ENCODE measurements at regions not wholly inside any gene's neighbourhood (a gene's known extent, or its start where the extent isn't known, plus 50 kb on each side); places are given as distances from the start of the nearest gene placed in this dataset.
"Not testable (repeated sequence)": the region's sequence is repeated elsewhere in the genome, so short reads cannot be mapped to it uniquely, and the experiment has no call there.

GRCh38 chr4:86527713-86528112, 66.4 kb upstream of the PTPN13 start:
- POLR2A ChIA-PET; H3K4me3 Mint-ChIP-seq; CTCF ChIA-PET; H3K27me3 ChIP-seq (replicated peaks in 1 of 2; ENCODE audit: control insufficient read depth in 2 of 2, extremely low read depth in 1 of 2, insufficient read depth in 2 of 2, low read length in 1 of 2); H3K4me1 ChIP-seq (ENCODE audit: control insufficient read depth in 1 of 2, extremely low read depth in 1 of 2, insufficient read depth in 2 of 2, low read length in 2 of 2); H3K27ac Mint-ChIP-seq; H3K9me3 Mint-ChIP-seq; H3K27ac ChIP-seq (ENCODE audit: low read length); H3K36me3 ChIP-seq (ENCODE audit: control insufficient read depth in 2 of 2, extremely low read depth in 1 of 2, insufficient read depth in 1 of 2, low read length in 1 of 2); H3K9me3 ChIP-seq; H3K4me1 Mint-ChIP-seq; H3K4me3 ChIP-seq (ENCODE audit: control insufficient read depth in 1 of 2, extremely low read depth in 1 of 2, low read length in 1 of 2); H3K36me3 Mint-ChIP-seq; DNase-seq; ATAC-seq (replicated peaks in 1 of 4): not testable (repeated sequence)
- WGBS (ENCODE audit: insufficient coverage): no CpG with 5 or more reads among the region's 4 CpGs
- H3K27me3 Mint-ChIP-seq: peaks cover 0 to 17% of the 10 kb centered on the region in 2 donors

GRCh38 chr4:86529436-86529835, 64.7 kb upstream of the PTPN13 start:
- ChIA-PET CTCF (no interaction called here), POLR2A (no interaction called here)
- peaks cover 0 to 2% (median 0%) of the 10 kb centered on the region in 3 donors for H3K9me3 Mint-ChIP-seq
- no peaks in the 10 kb centered on the region for H3K36me3 Mint-ChIP-seq
- Histone ChIP-seq H3K27me3 (replicated peaks in 1 of 2; ENCODE audit: control insufficient read depth in 2 of 2, extremely low read depth in 1 of 2, insufficient read depth in 2 of 2, low read length in 1 of 2) (no peaks in the 10 kb centered on the region), H3K27ac (ENCODE audit: low read length) (no peak overlapping the region), H3K9me3 (no peaks in the 10 kb centered on the region), H3K36me3 (ENCODE audit: control insufficient read depth in 2 of 2, extremely low read depth in 1 of 2, insufficient read depth in 1 of 2, low read length in 1 of 2) (no peaks in the 10 kb centered on the region), H3K4me3 (ENCODE audit: control insufficient read depth in 1 of 2, extremely low read depth in 1 of 2, low read length in 1 of 2) (no peak overlapping the region), H3K4me1 (ENCODE audit: control insufficient read depth in 1 of 2, extremely low read depth in 1 of 2, insufficient read depth in 2 of 2, low read length in 2 of 2) (no peaks in the 10 kb centered on the region)
- DNase-seq (no peak), ATAC-seq (replicated peaks in 1 of 4) (no peak)
- peaks cover 0 to 12% of the 10 kb centered on the region in 2 donors for H3K27me3 Mint-ChIP-seq
- no peak overlapping the region for H3K27ac Mint-ChIP-seq
- H3K4me1 Mint-ChIP-seq: no peaks in the 10 kb centered on the region
- no peak overlapping the region for H3K4me3 Mint-ChIP-seq
- WGBS (ENCODE audit: insufficient coverage): no CpG with 5 or more reads among the region's 2 CpGs

DNA sequence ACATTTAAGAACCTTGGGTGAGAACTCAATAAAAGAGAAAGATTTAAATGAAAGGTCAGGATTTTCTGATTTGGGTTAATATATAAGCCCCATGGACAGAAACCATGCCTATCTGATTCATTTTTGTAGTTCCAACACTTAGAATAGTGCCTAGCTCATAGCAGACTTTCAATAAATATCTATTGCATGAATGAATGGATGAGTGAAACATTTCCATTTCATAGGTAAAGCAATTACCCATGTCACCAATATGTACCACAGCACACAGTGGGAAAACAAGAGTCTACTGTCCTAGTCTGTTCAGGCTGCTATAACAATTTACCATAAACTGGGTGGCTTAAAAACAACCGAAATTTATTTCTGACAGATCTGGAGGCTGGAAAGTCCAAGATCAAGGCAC, 63.9 kb upstream of the PTPN13 start:
- Histone ChIP-seq H3K36me3 (ENCODE audit: control insufficient read depth in 2 of 2, extremely low read depth in 1 of 2, insufficient read depth in 1 of 2, low read length in 1 of 2) (no peaks in the 10 kb centered on the region), H3K27ac (ENCODE audit: low read length) (no peak overlapping the region), H3K27me3 (replicated peaks in 1 of 2; ENCODE audit: control insufficient read depth in 2 of 2, extremely low read depth in 1 of 2, insufficient read depth in 2 of 2, low read length in 1 of 2) (no peaks in the 10 kb centered on the region), H3K9me3 (no peaks in the 10 kb centered on the region), H3K4me1 (ENCODE audit: control insufficient read depth in 1 of 2, extremely low read depth in 1 of 2, insufficient read depth in 2 of 2, low read length in 2 of 2) (no peaks in the 10 kb centered on the region), H3K4me3 (ENCODE audit: control insufficient read depth in 1 of 2, extremely low read depth in 1 of 2, low read length in 1 of 2) (no peak overlapping the region)
- WGBS (ENCODE audit: insufficient coverage): no CpG with 5 or more reads among the region's 1 CpG
- Mint-ChIP-seq H3K4me3 (no peak overlapping the region), H3K27ac (no peak overlapping the region), H3K9me3 (no peaks in the 10 kb centered on the region), H3K4me1 (no peaks in the 10 kb centered on the region), H3K27me3 (peaks cover 0 to 12% of the 10 kb centered on the region in 2 donors), H3K36me3 (no peaks in the 10 kb centered on the region)
- ChIA-PET CTCF (interaction anchor here (0.7 to 1.0 kb wide), 2 partner anchors 10 to 31 kb away, joined by 3 to 5 read pairs; no protein-coding TSS in a partner anchor), POLR2A (no interaction called here)
- DNase-seq (no peak), ATAC-seq (replicated peaks in 1 of 4) (no peak)

GRCh38 chr4:86531440-86531839, 62.7 kb upstream of the PTPN13 start:
- Mint-ChIP-seq H3K9me3 (no peaks in the 10 kb centered on the region), H3K27ac (no peak overlapping the region), H3K4me1 (no peaks in the 10 kb centered on the region), H3K4me3 (no peak overlapping the region), H3K27me3 (peaks cover 0 to 5% of the 10 kb centered on the region in 2 donors), H3K36me3 (no peaks in the 10 kb centered on the region)
- CTCF ChIA-PET: interaction anchor here in 1 of 2 donors (1.0 kb wide), 1 partner anchor 32 kb away, joined by 3 read pairs; no protein-coding TSS in a partner anchor
- H3K27ac ChIP-seq (ENCODE audit: low read length): no peak overlapping the region
- H3K36me3 ChIP-seq (ENCODE audit: control insufficient read depth in 2 of 2, extremely low read depth in 1 of 2, insufficient read depth in 1 of 2, low read length in 1 of 2): no peaks in the 10 kb centered on the region
- ATAC-seq (replicated peaks in 1 of 4) (no peak), DNase-seq (no peak)
- no peaks in the 10 kb centered on the region for H3K9me3 ChIP-seq
- POLR2A ChIA-PET: no interaction called here
- no peak overlapping the region for H3K4me3 ChIP-seq (ENCODE audit: control insufficient read depth in 1 of 2, extremely low read depth in 1 of 2, low read length in 1 of 2)
- 88% methylated on average over 1 of the region's 2 CpGs for WGBS (ENCODE audit: insufficient coverage)
- H3K4me1 ChIP-seq (ENCODE audit: control insufficient read depth in 1 of 2, extremely low read depth in 1 of 2, insufficient read depth in 2 of 2, low read length in 2 of 2): no peaks in the 10 kb centered on the region
- no peaks in the 10 kb centered on the region for H3K27me3 ChIP-seq (replicated peaks in 1 of 2; ENCODE audit: control insufficient read depth in 2 of 2, extremely low read depth in 1 of 2, insufficient read depth in 2 of 2, low read length in 1 of 2)

- Histone ChIP-seq H3K27ac (ENCODE audit: low read length) (no peak overlapping the region), H3K9me3 (no peaks in the 10 kb centered on the region), H3K4me1 (ENCODE audit: control insufficient read depth in 1 of 2, extremely low read depth in 1 of 2, insufficient read depth in 2 of 2, low read length in 2 of 2) (no peaks in the 10 kb centered on the region), H3K36me3 (ENCODE audit: control insufficient read depth in 2 of 2, extremely low read depth in 1 of 2, insufficient read depth in 1 of 2, low read length in 1 of 2) (no peaks in the 10 kb centered on the region), H3K27me3 (replicated peaks in 1 of 2; ENCODE audit: control insufficient read depth in 2 of 2, extremely low read depth in 1 of 2, insufficient read depth in 2 of 2, low read length in 1 of 2) (no peaks in the 10 kb centered on the region), H3K4me3 (ENCODE audit: control insufficient read depth in 1 of 2, extremely low read depth in 1 of 2, low read length in 1 of 2) (no peak overlapping the region)
- no peak for ATAC-seq (replicated peaks in 1 of 4)
- H3K9me3 Mint-ChIP-seq: no peaks in the 10 kb centered on the region
- CTCF ChIA-PET: no interaction called here
- POLR2A ChIA-PET: no interaction called here
- H3K36me3 Mint-ChIP-seq: no peaks in the 10 kb centered on the region
- H3K27me3 Mint-ChIP-seq: peaks cover 0 to 4% of the 10 kb centered on the region in 2 donors
- no peaks in the 10 kb centered on the region for H3K4me1 Mint-ChIP-seq
- no peak overlapping the region for H3K27ac Mint-ChIP-seq
- DNase-seq: no peak
- WGBS (ENCODE audit: insufficient coverage): no CpG with 5 or more reads among the region's 1 CpG
- no peak overlapping the region for H3K4me3 Mint-ChIP-seq
Observed at GRCh38 chr4:86532851-86533250, 61.3 kb upstream of the PTPN13 start.

DNA sequence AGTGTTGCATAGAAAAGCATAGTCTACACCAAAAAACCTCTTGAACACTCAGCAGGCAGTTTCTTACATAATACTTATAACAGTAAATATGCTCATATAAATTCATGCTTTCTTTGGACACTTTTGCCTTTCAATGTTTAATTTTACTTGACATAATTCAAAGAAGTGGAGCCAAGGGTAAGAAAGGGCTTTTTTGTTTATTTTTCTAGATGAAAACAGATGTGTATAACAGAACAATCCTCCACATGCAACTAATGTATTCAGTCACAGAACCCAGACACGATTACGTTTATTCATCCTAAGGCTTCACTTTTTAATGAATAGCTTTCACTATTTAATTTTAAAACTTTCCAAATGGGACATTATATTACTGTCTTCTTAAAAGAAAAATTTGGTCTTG, 58.0 kb upstream of the PTPN13 start:
- ChIA-PET POLR2A (no interaction called here), CTCF (no interaction called here)
- H3K9me3 Mint-ChIP-seq: no peaks in the 10 kb centered on the region
- H3K36me3 Mint-ChIP-seq: no peaks in the 10 kb centered on the region
- Histone ChIP-seq H3K36me3 (ENCODE audit: control insufficient read depth in 2 of 2, extremely low read depth in 1 of 2, insufficient read depth in 1 of 2, low read length in 1 of 2) (no peaks in the 10 kb centered on the region), H3K27ac (ENCODE audit: low read length) (no peak overlapping the region), H3K4me3 (ENCODE audit: control insufficient read depth in 1 of 2, extremely low read depth in 1 of 2, low read length in 1 of 2) (no peak overlapping the region), H3K4me1 (ENCODE audit: control insufficient read depth in 1 of 2, extremely low read depth in 1 of 2, insufficient read depth in 2 of 2, low read length in 2 of 2) (no peaks in the 10 kb centered on the region), H3K9me3 (no peaks in the 10 kb centered on the region), H3K27me3 (replicated peaks in 1 of 2; ENCODE audit: control insufficient read depth in 2 of 2, extremely low read depth in 1 of 2, insufficient read depth in 2 of 2, low read length in 1 of 2) (peaks cover 0 to 3% of the 10 kb centered on the region in 2 experiments)
- H3K4me3 Mint-ChIP-seq: no peak overlapping the region
- no peaks in the 10 kb centered on the region for H3K4me1 Mint-ChIP-seq
- no CpG with 5 or more reads among the region's 2 CpGs for WGBS (ENCODE audit: insufficient coverage)
- ATAC-seq (replicated peaks in 1 of 4) (no peak), DNase-seq (no peak)
- no peak overlapping the region for H3K27ac Mint-ChIP-seq
- H3K27me3 Mint-ChIP-seq: peaks cover 3 to 7% of the 10 kb centered on the region in 2 donors
